B cell (primary cell): ENCODE measurements at regions not wholly inside any gene's neighbourhood (a gene's known extent, or its start where the extent isn't known, plus 50 kb on each side); places are given as distances from the start of the nearest gene placed in this dataset.

Experiments
- ATAC-seq: fragments of 200-7000 bp; cut with Tn5 transposase; one replicate; pipeline ENCODE4 v1.10.0; 2021; ENCODE audit warnings: low read depth, mild to moderate bottlenecking, moderate number of reproducible peaks, moderate library complexity
- CTCF ChIA-PET: fragments of 350-600 bp; sonication (Branson Sonifier 250); formaldehyde crosslinking; loops from one replicate; lab custom pipeline; 2021; ENCODE audit warnings: antibody characterized with exemption, inconsistent platforms; lab: Charles Lee
- POLR2A ChIA-PET: fragments of 350-600 bp; sonication (Branson Sonifier 250); formaldehyde crosslinking; loops from one replicate; lab custom pipeline; 2021; ENCODE audit warnings: antibody characterized with exemption; lab: Charles Lee
- DNase-seq: peaks from one replicate; pipeline ENCODE4 v3.0.0; 2013
- H2AFZ ChIP-seq: 2 replicates; pipeline ENCODE4 v1.6.1; 2012; ENCODE audit warnings: mild to moderate bottlenecking, low read depth, low read length; ENCODE audit not compliant: insufficient read depth, poor library complexity, severe bottlenecking
- H3K27ac ChIP-seq, 2 donors: 1 replicate in 1 of 2; 2 replicates in 1 of 2; pipeline ENCODE4 v1.5.1; 2012 to 2013; ENCODE audit warnings: low read length in 2 of 2, mild to moderate bottlenecking in 2 of 2, moderate library complexity in 1 of 2
- H3K27me3 ChIP-seq, 4 experiments: fragments of 200-600 bp in 1 of 4; sonication (generic) in 1 of 4; replicated peaks in 1 of 4; 1 replicate in 2 of 4; 2 replicates in 2 of 4; pipeline versions ENCODE4 v1.6.1 to v1.7.0; 2013 to 2016; ENCODE audit warnings: low read length in 3 of 4, mild to moderate bottlenecking in 2 of 4, mixed read lengths in 1 of 4, moderate library complexity in 1 of 4; ENCODE audit not compliant: insufficient read depth in 4 of 4, control insufficient read depth in 3 of 4; ENCODE audit errors: control extremely low read depth in 1 of 4
- H3K36me3 ChIP-seq, 2 experiments: replicated peaks in 1 of 2; 1 replicate in 1 of 2; 2 replicates in 1 of 2; pipeline versions ENCODE4 v1.6.1 to v1.7.1; 2013; ENCODE audit warnings: low read length in 1 of 2; ENCODE audit not compliant: insufficient read depth in 2 of 2, control insufficient read depth in 1 of 2; ENCODE audit errors: control extremely low read depth in 1 of 2, extremely low read depth in 1 of 2
- H3K4me1 ChIP-seq, 2 donors: fragments of 200-600 bp in 1 of 2; sonication (generic) in 1 of 2; 1 replicate in 1 of 2; 2 replicates in 1 of 2; pipeline versions ENCODE4 v1.5.1 to v1.6.1; 2013 to 2017; ENCODE audit warnings: low read length in 2 of 2; ENCODE audit not compliant: control insufficient read depth in 2 of 2, insufficient read depth in 2 of 2
- H3K4me2 ChIP-seq: replicated peaks from 2 replicates; pipeline ENCODE3; 2012; ENCODE audit warnings: mild to moderate bottlenecking, low read depth, low read length; ENCODE audit not compliant: poor library complexity, severe bottlenecking
- H3K4me3 ChIP-seq, 5 experiments: fragments of 200-600 bp in 1 of 5; sonication (generic) in 1 of 5; 1 replicate in 3 of 5; 2 replicates in 2 of 5; pipeline versions ENCODE4 v1.5.1 to v1.7.0; 2011 to 2016; ENCODE audit warnings: low read length in 4 of 5, mild to moderate bottlenecking in 4 of 5, low read depth in 2 of 5, control low read depth in 1 of 5, moderate library complexity in 1 of 5; ENCODE audit not compliant: insufficient read depth in 1 of 5; ENCODE audit errors: control extremely low read depth in 1 of 5, extremely low read depth in 1 of 5
- H3K79me2 ChIP-seq: fragments of 200-600 bp; sonication (generic); one replicate; pipeline ENCODE4 v1.6.0; 2016; ENCODE audit warnings: low read length; ENCODE audit not compliant: control insufficient read depth, insufficient read depth
- H3K9ac ChIP-seq: fragments of 200-600 bp; sonication (generic); 2 replicates; pipeline ENCODE4 v1.6.1; 2017; ENCODE audit warnings: mild to moderate bottlenecking, low read length, moderate library complexity
- H3K9me3 ChIP-seq, 3 donors: one replicate each; pipeline versions ENCODE4 v1.6.1 to v1.7.1; 2013; ENCODE audit warnings: low read length in 2 of 3; ENCODE audit not compliant: control insufficient read depth in 2 of 3, insufficient read depth in 1 of 3; ENCODE audit errors: control extremely low read depth in 1 of 3
- H4K20me1 ChIP-seq: 2 replicates; pipeline ENCODE4 v1.6.0; 2012; ENCODE audit warnings: mild to moderate bottlenecking, low read length; ENCODE audit not compliant: insufficient read depth, control insufficient read depth, poor library complexity, severe bottlenecking
- H3K27ac Mint-ChIP-seq: one replicate; pipeline ENCODE4 v1.8.0; 2021; ENCODE audit warnings: mixed read lengths
- H3K27me3 Mint-ChIP-seq: one replicate; pipeline ENCODE4 v1.8.0; 2021; ENCODE audit warnings: mixed read lengths
- H3K4me1 Mint-ChIP-seq: one replicate; pipeline ENCODE4 v1.8.0; 2021; ENCODE audit warnings: mixed read lengths
- H3K4me3 Mint-ChIP-seq: one replicate; pipeline ENCODE4 v1.8.0; 2021; ENCODE audit warnings: mixed read lengths
- H3K9me3 Mint-ChIP-seq: one replicate; pipeline ENCODE4 v1.8.0; 2022; ENCODE audit warnings: mixed read lengths; ENCODE audit not compliant: insufficient read depth
- CTCF ChIP-seq: fragments of 200-600 bp; IDR thresholded peaks from one replicate; pipeline ENCODE4 v1.8.0; 2022; ENCODE audit warnings: antibody characterized with exemption, mild to moderate bottlenecking
- EZH2 ChIP-seq: IDR thresholded peaks from 2 replicates; pipeline ENCODE4 v1.6.1; 2012; ENCODE audit warnings: borderline replicate concordance, low read depth, mild to moderate bottlenecking, moderate library complexity, low read length; ENCODE audit not compliant: insufficient read depth, poor library complexity, severe bottlenecking
- WGBS: methylation state at CpG from one replicate; pipeline ENCODE4 v1.1.5; 2013; ENCODE audit warnings: missing lambda C conversion rate; ENCODE audit not compliant: insufficient coverage; 5-methylcytosine and 5-hydroxymethylcytosine counted together
- intact Hi-C: fragments of 100-400 bp; cut with micrococcal nuclease; formaldehyde crosslinking; loops from one replicate; pipeline ENCODE4 v1.10.0; 2022

DNA sequence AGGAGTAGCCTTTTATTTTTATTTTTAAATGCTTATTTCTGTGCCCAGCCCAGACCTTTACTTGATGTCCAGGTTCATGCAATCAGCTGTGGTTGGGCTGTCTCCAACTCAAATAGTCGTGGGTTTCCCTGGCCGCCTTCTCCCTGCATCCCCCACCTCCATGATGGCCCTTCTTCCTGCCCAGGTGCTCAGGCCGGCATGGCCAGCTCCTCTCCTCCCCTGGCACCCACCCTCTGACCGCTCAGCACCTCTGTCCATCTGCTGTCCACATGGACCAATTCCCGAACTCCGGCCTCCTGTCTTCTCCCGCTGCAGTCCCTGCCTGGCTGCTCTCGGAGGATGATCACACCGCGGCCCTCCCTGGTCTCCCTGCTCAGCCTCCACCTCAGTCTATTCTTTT is 81.2 kb upstream of the SULF2 start:
- Mint-ChIP-seq H3K4me3 (no peak overlapping the region), H3K27me3 (peaks cover 28% of the 10 kb centered on the region), H3K9me3 (peaks cover 5% of the 10 kb centered on the region), H3K27ac (no peak overlapping the region), H3K4me1 (no peaks in the 10 kb centered on the region)
- no peak overlapping the region for H3K27ac ChIP-seq
- intact Hi-C loops = no loop called here
- H3K79me2 ChIP-seq = no peaks in the 10 kb centered on the region
- ChIA-PET CTCF (no interaction called here), POLR2A (no interaction called here)
- peaks cover 0 to 4% (median 1%) of the 10 kb centered on the region in 4 experiments for H3K27me3 ChIP-seq
- peaks cover 1 to 9% (median 7%) of the 10 kb centered on the region in 3 donors for H3K9me3 ChIP-seq
- no peaks in the 10 kb centered on the region for H3K4me1 ChIP-seq
- no peak for TF ChIP-seq EZH2
- no peak for TF ChIP-seq CTCF
- no peaks in the 10 kb centered on the region for H3K36me3 ChIP-seq
- H3K4me2 ChIP-seq = no peak overlapping the region
- no peak overlapping the region for H3K4me3 ChIP-seq
- no peak overlapping the region for H3K9ac ChIP-seq
- no peak overlapping the region for H2AFZ ChIP-seq
- ATAC-seq = no peak
- no peaks in the 10 kb centered on the region for H4K20me1 ChIP-seq
- WGBS = 91% methylated on average over 10 of the region's 10 CpGs
- DNase-seq = no peak

DNA sequence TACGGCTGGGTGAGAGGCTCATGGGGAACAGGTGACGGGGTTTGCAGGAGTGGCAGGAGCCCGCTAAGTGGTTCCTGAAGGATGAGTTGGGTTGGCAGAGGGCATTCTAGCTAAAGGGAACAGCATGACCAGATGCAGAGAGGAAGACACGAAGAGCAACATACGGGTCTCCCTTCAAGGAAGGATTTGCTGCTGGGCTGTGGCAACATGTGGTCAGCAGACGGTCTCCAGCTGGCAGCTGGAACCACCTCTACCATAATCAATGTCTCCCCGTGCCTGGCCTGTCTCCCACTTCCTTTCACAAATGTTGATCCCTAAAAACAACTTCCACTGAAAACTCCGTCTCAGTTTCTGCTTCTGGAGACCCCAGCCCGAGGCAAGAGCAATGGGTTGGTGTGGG is 80.6 kb upstream of the SULF2 start:
- no peak overlapping the region for H3K9ac ChIP-seq
- DNase-seq (no peak), ATAC-seq (no peak)
- H3K36me3 ChIP-seq = no peaks in the 10 kb centered on the region
- no peak overlapping the region for H3K4me3 ChIP-seq
- Mint-ChIP-seq H3K4me3 (no peak overlapping the region), H3K9me3 (peaks cover 5% of the 10 kb centered on the region), H3K27ac (no peak overlapping the region), H3K4me1 (no peaks in the 10 kb centered on the region), H3K27me3 (peaks cover 28% of the 10 kb centered on the region)
- no peaks in the 10 kb centered on the region for H3K4me1 ChIP-seq
- H4K20me1 ChIP-seq = no peaks in the 10 kb centered on the region
- peaks cover 1 to 9% (median 7%) of the 10 kb centered on the region in 3 donors for H3K9me3 ChIP-seq
- no peak overlapping the region for H2AFZ ChIP-seq
- TF ChIP-seq EZH2 (no peak), CTCF (no peak)
- CTCF ChIA-PET = no interaction called here
- no peak overlapping the region for H3K4me2 ChIP-seq
- intact Hi-C loops = no loop called here
- no peaks in the 10 kb centered on the region for H3K79me2 ChIP-seq
- no peak overlapping the region for H3K27ac ChIP-seq
- POLR2A ChIA-PET = no interaction called here
- peaks cover 0 to 4% (median 0%) of the 10 kb centered on the region in 4 experiments for H3K27me3 ChIP-seq
- 78% methylated on average over 7 of the region's 9 CpGs for WGBS
